ENCODE measurements at regions not wholly inside any gene's neighbourhood (a gene's known extent, or its start where the extent isn't known, plus 50 kb on each side); places are given as distances from the start of the nearest gene placed in this dataset.
"Not testable (repeated sequence)": the region's sequence is repeated elsewhere in the genome, so short reads cannot be mapped to it uniquely, and the experiment has no call there.

GRCh38 chr19:22491746-22492145, 69.6 kb upstream of the ZNF98 start:
- no peak for TF ChIP-seq CTCF (IDR thresholded peaks at IDR 0.05; ENCODE audit: extremely low read depth, missing control alignments)
- no peak for DNase-seq (ENCODE audit: low spot score)

- DNase-seq (ENCODE audit: low spot score): not testable (repeated sequence)
Measured at GRCh38 chr19:22483514-22483913, 61.4 kb upstream of the ZNF98 start.

GRCh38 chr19:22472180-22472637, 50.1 kb upstream of the ZNF98 start:
- TF ChIP-seq CTCF (IDR thresholded peaks at IDR 0.05; ENCODE audit: extremely low read depth, missing control alignments): no peak
- DNase-seq (ENCODE audit: low spot score): no peak

All from GM20000 (cell line).